Left kidney (tissue), 1 donor: ENCODE measurements at regions not wholly inside any gene's neighbourhood (a gene's known extent, or its start where the extent isn't known, plus 50 kb on each side); places are given as distances from the start of the nearest gene placed in this dataset.
"Not testable (repeated sequence)": the region's sequence is repeated elsewhere in the genome, so short reads cannot be mapped to it uniquely, and the experiment has no call there.

ENCODE experiments used
- DNase-seq: peaks from one replicate; pipeline ENCODE4 v3.0.0-alpha.2; 2013

GRCh38 chr5:61215996-61216395 is 53.7 kb upstream of the SMIM15 start:
- DNase-seq = no peak

- no peak for DNase-seq
Measured at GRCh38 chr5:61216741-61217140, 54.5 kb upstream of the SMIM15 start.

- DNase-seq = no peak
Measured at GRCh38 chr5:61217214-61217613, 54.9 kb upstream of the SMIM15 start.

GRCh38 chr5:61228229-61228628 is 66.0 kb upstream of the SMIM15 start:
- no peak for DNase-seq

GRCh38 chr5:61228691-61229280 is 66.5 kb upstream of the SMIM15 start:
- DNase-seq = no peak

GRCh38 chr5:61229416-61229815 is 67.1 kb upstream of the SMIM15 start:
- no peak for DNase-seq

GRCh38 chr5:61230492-61230891 is 68.2 kb upstream of the SMIM15 start:
- no peak for DNase-seq

GRCh38 chr5:61231813-61232212 is 69.5 kb upstream of the SMIM15 start:
- no peak for DNase-seq

GRCh38 chr5:61232490-61233050 is 70.3 kb upstream of the SMIM15 start:
- no peak for DNase-seq

GRCh38 chr5:61234019-61234418 is 71.8 kb upstream of the SMIM15 start:
- DNase-seq = no peak

- DNase-seq = not testable (repeated sequence)
Measured at GRCh38 chr5:61236715-61237114, 74.4 kb upstream of the SMIM15 start.

- DNase-seq = peak; percentile 28
Measured at GRCh38 chr5:61245486-61245885, 83.2 kb upstream of the SMIM15 start.

GRCh38 chr5:61245936-61246335 is 83.7 kb upstream of the SMIM15 start:
- DNase-seq = no peak

GRCh38 chr5:61246768-61247307 is 84.6 kb upstream of the SMIM15 start:
- no peak for DNase-seq

- DNase-seq = no peak
Measured at GRCh38 chr5:61251874-61252642, 80.0 kb upstream of the ZSWIM6 start.

GRCh38 chr5:61252643-61252925 is 79.5 kb upstream of the ZSWIM6 start:
- DNase-seq = no peak

GRCh38 chr5:61253547-61253946 is 78.5 kb upstream of the ZSWIM6 start:
- no peak for DNase-seq

- no peak for DNase-seq
Measured at GRCh38 chr5:61254969-61255555, 77.0 kb upstream of the ZSWIM6 start.

GRCh38 chr5:61256474-61256873 is 75.6 kb upstream of the ZSWIM6 start:
- no peak for DNase-seq

GRCh38 chr5:61257421-61257820 is 74.6 kb upstream of the ZSWIM6 start:
- no peak for DNase-seq

- DNase-seq = no peak
Measured at GRCh38 chr5:61261136-61261535, 70.9 kb upstream of the ZSWIM6 start.

- no peak for DNase-seq
Measured at GRCh38 chr5:61262080-61262479, 70.0 kb upstream of the ZSWIM6 start.

GRCh38 chr5:61263072-61263471 is 69.0 kb upstream of the ZSWIM6 start:
- DNase-seq = no peak
